ENCODE measurements at regions not wholly inside any gene's neighbourhood (a gene's known extent, or its start where the extent isn't known, plus 50 kb on each side); places are given as distances from the start of the nearest gene placed in this dataset.

- no peak for DNase-seq
Measured at GRCh38 chr2:53021292-53021691, 746.3 kb upstream of the CHAC2 start.

GRCh38 chr2:53018825-53019425, 748.7 kb upstream of the CHAC2 start:
- DNase-seq: no peak

GRCh38 chr2:53006980-53007379, 760.6 kb upstream of the CHAC2 start:
- no peak for DNase-seq

GRCh38 chr2:53004413-53004812, 763.2 kb upstream of the CHAC2 start:
- DNase-seq: no peak

GRCh38 chr2:52995424-52995823, 772.2 kb upstream of the CHAC2 start:
- no peak for DNase-seq

GRCh38 chr2:52976143-52976949, 791.3 kb upstream of the CHAC2 start:
- DNase-seq: no peak

GRCh38 chr2:52974127-52974526, 793.5 kb upstream of the CHAC2 start:
- DNase-seq: no peak

GRCh38 chr2:52970642-52971041, 797.0 kb upstream of the CHAC2 start:
- DNase-seq: no peak

- DNase-seq: no peak
Measured at GRCh38 chr2:52968043-52968442, 799.6 kb upstream of the CHAC2 start.

GRCh38 chr2:52964916-52965530, 802.6 kb upstream of the CHAC2 start:
- no peak for DNase-seq

- no peak for DNase-seq
Measured at GRCh38 chr2:52961403-52961802, 806.2 kb upstream of the CHAC2 start.

GRCh38 chr2:52960881-52961280, 806.7 kb upstream of the CHAC2 start:
- no peak for DNase-seq

- no peak for DNase-seq
Measured at GRCh38 chr2:52959801-52960200, 807.8 kb upstream of the CHAC2 start.

- no peak for DNase-seq
Measured at GRCh38 chr2:52956766-52957165, 810.8 kb upstream of the CHAC2 start.

GRCh38 chr2:52956118-52956517, 811.5 kb upstream of the CHAC2 start:
- DNase-seq: no peak

- DNase-seq: no peak
Measured at GRCh38 chr2:52955079-52955478, 812.5 kb upstream of the CHAC2 start.

GRCh38 chr2:52940101-52940500, 827.5 kb upstream of the CHAC2 start:
- no peak for DNase-seq

GRCh38 chr2:52939250-52939649, 828.4 kb upstream of the CHAC2 start:
- DNase-seq: no peak

GRCh38 chr2:52936029-52936428, 831.6 kb upstream of the CHAC2 start:
- no peak for DNase-seq

GRCh38 chr2:52934920-52935640, 832.5 kb upstream of the CHAC2 start:
- no peak for DNase-seq

GRCh38 chr2:52934323-52934898, 833.2 kb upstream of the CHAC2 start:
- DNase-seq: no peak

GRCh38 chr2:52933878-52934277, 833.7 kb upstream of the CHAC2 start:
- DNase-seq: no peak

- no peak for DNase-seq
Measured at GRCh38 chr2:52931660-52932059, 835.9 kb upstream of the CHAC2 start.
